HG03565 (cell line): ENCODE measurements at regions not wholly inside any gene's neighbourhood (a gene's known extent, or its start where the extent isn't known, plus 50 kb on each side); places are given as distances from the start of the nearest gene placed in this dataset.
"Not testable (repeated sequence)": the region's sequence is repeated elsewhere in the genome, so short reads cannot be mapped to it uniquely, and the experiment has no call there.

Experiments
- ATAC-seq: cut with Tn5 transposase; IDR thresholded peaks from one replicate; pipeline ENCODE4 v1.9.1; 2021; ENCODE audit warnings: mild to moderate bottlenecking, moderate library complexity; ENCODE audit not compliant: unreplicated experiment

GRCh38 chr2:91603996-91604395, 2912.5 kb downstream of the RPIA start:
- not testable (repeated sequence) for ATAC-seq

- ATAC-seq: not testable (repeated sequence)
These were observed 2913.2 kb downstream of the RPIA start for GRCh38 chr2:91604629-91605028.

- ATAC-seq: not testable (repeated sequence)
These were observed 2932.3 kb downstream of the RPIA start for GRCh38 chr2:91623739-91624138.

- not testable (repeated sequence) for ATAC-seq
These were observed 2937.0 kb downstream of the RPIA start for GRCh38 chr2:91628471-91628870.

GRCh38 chr2:91657193-91657592, 2965.7 kb downstream of the RPIA start:
- not testable (repeated sequence) for ATAC-seq

GRCh38 chr2:91658336-91658735, 2966.9 kb downstream of the RPIA start:
- not testable (repeated sequence) for ATAC-seq

- not testable (repeated sequence) for ATAC-seq
These were observed 2967.9 kb downstream of the RPIA start for GRCh38 chr2:91659189-91659916.

GRCh38 chr2:91659917-91660275, 2968.4 kb downstream of the RPIA start:
- ATAC-seq: peak; percentile 100

GRCh38 chr2:91667341-91667740, 2975.9 kb downstream of the RPIA start:
- not testable (repeated sequence) for ATAC-seq

GRCh38 chr2:91685541-91685940, 2994.1 kb downstream of the RPIA start:
- not testable (repeated sequence) for ATAC-seq

- ATAC-seq: not testable (repeated sequence)
These were observed 2994.6 kb downstream of the RPIA start for GRCh38 chr2:91686046-91686445.
